ENCODE measurements at regions not wholly inside any gene's neighbourhood (a gene's known extent, or its start where the extent isn't known, plus 50 kb on each side); places are given as distances from the start of the nearest gene placed in this dataset.

- TF ChIP-seq CTCF (IDR thresholded peaks at IDR 0.05; ENCODE audit: insufficient read depth, low read length, poor library complexity, severe bottlenecking) = no peak
- Histone ChIP-seq H3K27me3 (ENCODE audit: control insufficient read depth, insufficient read depth, low read length) (no peaks in the 10 kb centered on the region), H3K4me3 (ENCODE audit: low read depth, low read length) (no peak overlapping the region), H3K36me3 (ENCODE audit: control insufficient read depth, insufficient read depth, low read length) (no peaks in the 10 kb centered on the region)
- DNase-seq (ENCODE audit: low read depth) = no peak
These were observed 436.9 kb downstream of the NLGN4X start for GRCh38 chrX:5791721-5792120.

- no peak for DNase-seq (ENCODE audit: low read depth)
- Histone ChIP-seq H3K4me3 (ENCODE audit: low read depth, low read length) (no peak overlapping the region), H3K36me3 (ENCODE audit: control insufficient read depth, insufficient read depth, low read length) (no peaks in the 10 kb centered on the region), H3K27me3 (ENCODE audit: control insufficient read depth, insufficient read depth, low read length) (no peaks in the 10 kb centered on the region)
- no peak for TF ChIP-seq CTCF (IDR thresholded peaks at IDR 0.05; ENCODE audit: insufficient read depth, low read length, poor library complexity, severe bottlenecking)
These were observed 439.8 kb downstream of the NLGN4X start for GRCh38 chrX:5788910-5789309.

GRCh38 chrX:5780821-5781220 lies 447.8 kb downstream of the NLGN4X start:
- DNase-seq (ENCODE audit: low read depth) = no peak
- TF ChIP-seq CTCF (IDR thresholded peaks at IDR 0.05; ENCODE audit: insufficient read depth, low read length, poor library complexity, severe bottlenecking) = no peak
- no peaks in the 10 kb centered on the region for H3K27me3 ChIP-seq (ENCODE audit: control insufficient read depth, insufficient read depth, low read length)
- no peak overlapping the region for H3K4me3 ChIP-seq (ENCODE audit: low read depth, low read length)
- H3K36me3 ChIP-seq (ENCODE audit: control insufficient read depth, insufficient read depth, low read length) = no peaks in the 10 kb centered on the region

- no peaks in the 10 kb centered on the region for H3K27me3 ChIP-seq (ENCODE audit: control insufficient read depth, insufficient read depth, low read length)
- no peak for DNase-seq (ENCODE audit: low read depth)
- no peaks in the 10 kb centered on the region for H3K36me3 ChIP-seq (ENCODE audit: control insufficient read depth, insufficient read depth, low read length)
- no peak for TF ChIP-seq CTCF (IDR thresholded peaks at IDR 0.05; ENCODE audit: insufficient read depth, low read length, poor library complexity, severe bottlenecking)
- H3K4me3 ChIP-seq (ENCODE audit: low read depth, low read length) = no peak overlapping the region
These were observed 452.7 kb downstream of the NLGN4X start for GRCh38 chrX:5775846-5776430.

GRCh38 chrX:5774446-5774845 lies 454.2 kb downstream of the NLGN4X start:
- H3K27me3 ChIP-seq (ENCODE audit: control insufficient read depth, insufficient read depth, low read length) = no peaks in the 10 kb centered on the region
- no peaks in the 10 kb centered on the region for H3K36me3 ChIP-seq (ENCODE audit: control insufficient read depth, insufficient read depth, low read length)
- DNase-seq (ENCODE audit: low read depth) = no peak
- TF ChIP-seq CTCF (IDR thresholded peaks at IDR 0.05; ENCODE audit: insufficient read depth, low read length, poor library complexity, severe bottlenecking) = no peak
- H3K4me3 ChIP-seq (ENCODE audit: low read depth, low read length) = no peak overlapping the region

- no peak overlapping the region for H3K4me3 ChIP-seq (ENCODE audit: low read depth, low read length)
- TF ChIP-seq CTCF (IDR thresholded peaks at IDR 0.05; ENCODE audit: insufficient read depth, low read length, poor library complexity, severe bottlenecking) = no peak
These were observed 457.2 kb downstream of the NLGN4X start for GRCh38 chrX:5771441-5771840.

More at GRCh38 chrX:5771441-5771840, 457.2 kb downstream of the NLGN4X start:
- DNase-seq (ENCODE audit: low read depth) = no peak
- Histone ChIP-seq H3K36me3 (ENCODE audit: control insufficient read depth, insufficient read depth, low read length) (no peaks in the 10 kb centered on the region), H3K27me3 (ENCODE audit: control insufficient read depth, insufficient read depth, low read length) (no peaks in the 10 kb centered on the region)

Data from kidney epithelial cell (primary cell).